ENCODE measurements at regions not wholly inside any gene's neighbourhood (a gene's known extent, or its start where the extent isn't known, plus 50 kb on each side); places are given as distances from the start of the nearest gene placed in this dataset.
"Not testable (repeated sequence)": the region's sequence is repeated elsewhere in the genome, so short reads cannot be mapped to it uniquely, and the experiment has no call there.

- DNase-seq, result no peak
Measured at GRCh38 chr7:153532326-153532725, 519.9 kb upstream of the DPP6 start.

DNA sequence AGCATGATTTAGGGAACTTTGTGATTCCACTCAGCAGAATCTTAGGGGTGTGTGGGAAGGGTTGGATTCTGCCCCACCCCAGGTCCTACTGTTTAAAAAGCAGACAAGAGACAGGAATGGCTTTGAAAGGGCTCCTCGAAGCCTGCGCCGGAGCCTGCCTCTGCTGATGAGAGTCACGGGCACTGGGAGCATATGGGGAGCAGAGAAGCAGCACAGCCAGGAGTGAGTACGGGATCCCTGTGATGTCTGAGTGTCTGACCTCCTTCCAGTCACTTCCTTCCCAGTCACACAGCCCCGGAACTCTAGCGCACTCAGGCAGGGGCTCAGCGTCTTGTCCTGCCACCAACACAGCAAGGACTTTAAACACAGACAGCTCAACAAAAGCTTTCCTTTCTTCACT, 514.9 kb upstream of the DPP6 start:
- DNase-seq, result no peak

DNA sequence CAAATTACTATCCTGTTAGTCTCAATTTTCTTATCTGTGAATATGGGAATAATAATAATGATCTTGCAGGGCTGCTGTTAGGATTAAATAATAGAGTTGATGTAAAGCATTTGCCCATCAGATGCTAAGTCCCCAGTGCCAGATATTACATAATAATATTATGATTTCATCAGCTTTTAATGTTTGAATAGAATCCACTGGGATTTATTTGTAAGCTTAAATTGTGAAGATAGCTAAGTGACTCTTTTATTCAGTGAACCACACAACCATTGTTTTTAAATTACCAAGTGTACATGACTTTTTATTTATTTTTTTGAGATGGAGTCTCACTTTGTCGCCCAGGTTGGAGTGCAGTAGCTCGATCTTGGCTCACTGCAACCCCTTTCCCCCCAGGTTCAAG, 510.3 kb upstream of the DPP6 start:
- DNase-seq, result no peak

DNA sequence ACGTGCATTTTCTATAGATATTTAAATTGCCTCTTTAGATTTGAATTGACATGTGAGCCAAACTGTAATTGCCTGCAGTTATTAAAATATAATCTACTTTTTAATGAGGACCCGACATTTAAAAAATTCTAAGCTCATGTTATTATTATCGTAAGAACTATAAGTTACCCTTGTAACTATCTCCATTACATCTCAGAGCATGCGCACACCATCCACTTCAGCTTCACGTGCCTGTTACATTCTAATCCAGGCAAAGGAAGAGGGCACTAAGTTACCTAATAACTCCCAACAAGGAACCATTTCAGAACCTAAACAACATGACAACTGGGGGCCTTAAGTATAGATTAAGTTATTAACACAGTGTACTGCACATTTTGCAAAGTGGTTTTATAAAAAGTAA, 509.0 kb upstream of the DPP6 start:
- DNase-seq, result no peak

DNA sequence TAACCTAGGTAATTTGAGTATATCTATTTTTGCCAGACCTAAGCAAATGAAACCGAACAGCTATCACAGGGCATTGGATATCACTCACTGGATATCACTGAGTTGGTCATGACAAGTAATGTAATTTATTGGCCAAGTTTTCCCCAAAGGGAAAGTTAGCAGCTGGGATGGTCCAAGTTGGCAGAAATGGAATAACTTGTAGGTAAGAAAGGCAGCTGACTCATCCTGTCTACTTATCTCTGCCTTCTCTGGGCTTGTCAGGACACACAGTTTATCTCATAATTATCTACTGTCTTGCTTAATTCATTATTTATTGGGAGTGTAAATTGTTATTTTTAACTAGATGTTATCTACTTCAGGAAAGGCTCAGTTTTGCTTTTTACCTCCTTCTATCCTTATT, 502.0 kb upstream of the DPP6 start:
- no peak for DNase-seq

- DNase-seq, result no peak
Measured at GRCh38 chr7:153564391-153564790, 487.8 kb upstream of the DPP6 start.

DNA sequence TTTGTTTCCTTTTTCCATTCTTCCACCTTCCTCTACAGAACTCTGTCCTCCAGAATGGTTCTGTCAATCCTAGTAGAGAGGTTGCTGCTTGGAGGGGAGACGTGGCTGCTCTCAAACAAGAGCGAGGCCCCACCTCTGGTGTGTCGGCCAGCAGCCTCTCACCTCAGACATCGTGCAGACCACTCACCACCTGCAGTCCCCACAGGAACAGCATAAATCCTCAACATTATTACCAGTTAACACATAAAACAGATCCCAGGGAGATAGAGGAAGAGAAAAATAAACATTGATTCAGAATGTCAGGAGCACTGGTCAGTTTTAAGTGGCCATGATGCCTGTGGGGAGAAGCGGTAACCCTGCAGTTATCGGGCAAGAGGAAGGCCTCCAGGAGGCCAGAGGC, 485.9 kb upstream of the DPP6 start:
- no peak for DNase-seq

- DNase-seq, result no peak
Measured at GRCh38 chr7:153567426-153567825, 484.8 kb upstream of the DPP6 start.

GRCh38 chr7:153569520-153569919, 482.7 kb upstream of the DPP6 start:
- not testable (repeated sequence) for DNase-seq

GRCh38 chr7:153576096-153576495, 476.1 kb upstream of the DPP6 start:
- DNase-seq, result no peak

- no peak for DNase-seq
Measured at GRCh38 chr7:153581419-153581818, 470.8 kb upstream of the DPP6 start.

DNA sequence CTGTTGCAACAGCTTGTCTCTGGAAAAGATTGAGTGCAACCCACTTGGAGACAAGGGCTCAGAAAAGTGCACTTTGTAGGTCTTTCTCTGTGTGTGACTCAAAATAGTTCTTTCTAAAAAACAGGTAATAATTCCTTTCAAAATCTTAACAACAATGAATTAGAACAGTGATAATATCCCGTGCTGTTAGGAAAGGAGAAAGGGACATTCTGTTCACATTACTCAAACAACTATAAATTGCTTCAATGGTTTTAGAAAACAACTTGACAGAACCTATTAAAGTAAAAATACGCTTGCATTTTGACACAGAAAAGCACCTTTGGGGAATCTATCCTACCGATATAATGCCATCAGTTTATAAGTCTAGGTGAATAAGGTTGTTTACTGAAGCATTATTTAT, 468.1 kb upstream of the DPP6 start:
- DNase-seq, result no peak

DNA sequence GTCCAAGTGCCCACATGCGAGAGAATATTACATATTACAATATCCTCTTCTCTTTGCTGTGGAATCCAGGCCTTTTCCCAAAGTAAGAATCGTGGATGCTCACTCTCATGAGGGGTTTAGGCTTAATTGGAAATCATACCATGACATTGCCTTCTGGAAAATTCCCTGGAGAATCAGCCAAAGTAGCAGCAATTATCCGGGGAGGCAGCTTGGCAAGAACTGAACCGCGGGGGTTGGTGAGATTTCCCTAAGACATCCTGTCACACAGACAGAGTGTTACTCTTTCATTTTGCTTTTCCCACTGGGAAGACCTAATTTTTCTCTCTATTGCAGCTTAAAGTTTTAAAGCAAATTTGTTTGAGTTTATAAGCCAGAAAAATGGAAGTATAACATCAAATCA, 463.6 kb upstream of the DPP6 start:
- DNase-seq, result no peak

- no peak for DNase-seq
Measured at GRCh38 chr7:153590136-153590535, 462.1 kb upstream of the DPP6 start.

DNA sequence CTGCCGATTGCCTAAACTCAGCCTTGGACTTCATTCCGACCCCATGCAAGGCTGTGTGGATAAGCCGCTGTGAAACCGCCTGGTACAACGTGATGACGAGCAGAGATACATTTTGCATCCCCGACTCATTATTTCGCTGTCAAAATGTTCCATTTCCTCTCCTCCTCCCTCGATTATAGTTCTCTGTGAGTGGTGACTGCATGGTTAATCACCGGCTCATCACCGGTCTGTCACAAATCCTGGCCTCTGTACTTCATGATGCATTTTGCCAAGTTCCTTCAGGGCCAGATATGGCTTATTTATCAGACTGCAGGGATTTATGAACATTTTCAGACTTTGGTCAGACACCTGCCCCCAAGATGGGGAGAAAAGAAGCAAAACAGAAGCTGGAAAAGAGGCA, 461.6 kb upstream of the DPP6 start:
- no peak for DNase-seq

DNA sequence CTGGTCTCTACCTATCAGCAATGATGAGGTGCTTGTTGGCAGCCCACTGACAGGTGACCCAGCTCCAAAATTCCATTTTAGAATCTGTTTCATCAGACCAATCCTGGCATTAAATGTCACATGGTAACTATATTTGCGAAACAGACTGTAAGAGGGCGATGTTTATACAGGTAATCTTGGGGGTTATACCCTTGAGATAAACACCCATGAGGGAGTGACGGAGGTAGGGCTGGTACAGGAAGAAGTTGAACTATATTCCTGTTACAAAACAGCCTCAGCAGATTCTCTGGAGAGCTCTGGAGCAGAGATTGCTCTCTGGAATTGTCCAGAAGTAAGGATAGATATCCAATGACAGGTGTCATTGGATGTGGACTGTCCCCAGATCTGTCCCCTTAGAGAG, 444.8 kb upstream of the DPP6 start:
- no peak for DNase-seq

GRCh38 chr7:153616711-153617325, 435.4 kb upstream of the DPP6 start:
- DNase-seq, result peak; percentile 35

DNA sequence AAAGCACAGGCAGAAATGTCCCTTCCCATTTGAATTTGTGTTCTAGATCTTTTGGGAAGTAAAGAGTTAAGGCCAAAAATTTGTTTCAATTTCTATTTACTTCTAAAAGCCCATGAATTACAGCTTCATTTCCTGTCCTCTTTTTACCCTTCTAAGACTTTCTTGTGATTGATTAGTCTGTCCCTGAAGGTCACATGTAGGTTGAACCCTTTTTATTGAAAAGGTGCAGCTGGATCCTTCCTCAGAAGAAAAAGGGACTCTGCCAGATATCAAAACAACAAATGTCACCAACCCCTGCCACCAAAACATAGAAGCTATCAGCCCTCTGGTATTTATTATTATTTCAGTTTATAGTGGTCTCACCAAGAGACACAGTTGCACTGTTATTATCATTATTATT, 424.9 kb upstream of the DPP6 start:
- DNase-seq, result no peak

GRCh38 chr7:153628406-153628805, 423.8 kb upstream of the DPP6 start:
- DNase-seq, result no peak

GRCh38 chr7:153628825-153629224, 423.4 kb upstream of the DPP6 start:
- no peak for DNase-seq

- no peak for DNase-seq
Measured at GRCh38 chr7:153638821-153639435, 413.3 kb upstream of the DPP6 start.

- DNase-seq, result no peak
Measured at GRCh38 chr7:153640586-153640985, 411.6 kb upstream of the DPP6 start.

DNA sequence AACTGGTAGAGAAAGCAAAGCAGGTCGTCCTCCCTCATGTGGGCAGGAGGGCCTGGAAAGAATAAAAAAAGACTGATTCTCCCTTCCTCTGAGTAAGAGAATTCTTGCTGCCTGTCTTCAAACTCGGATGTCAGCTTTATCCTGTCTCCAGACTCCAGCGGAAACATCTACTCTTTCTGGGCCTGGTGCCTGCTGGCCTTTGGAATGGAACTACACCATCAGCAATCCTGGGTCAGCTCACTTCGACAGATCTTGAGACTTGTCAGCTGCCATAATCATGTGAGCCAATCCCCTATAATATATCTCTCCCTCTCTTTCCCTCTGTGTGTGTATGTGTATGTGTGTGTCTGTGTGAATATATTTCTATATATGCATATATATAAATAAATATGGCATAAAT, 411.0 kb upstream of the DPP6 start:
- DNase-seq, result no peak

- no peak for DNase-seq
Measured at GRCh38 chr7:153642989-153643388, 409.2 kb upstream of the DPP6 start.

Measured in right kidney (tissue), 1 donor.